ENCODE measurements at regions not wholly inside any gene's neighbourhood (a gene's known extent, or its start where the extent isn't known, plus 50 kb on each side); places are given as distances from the start of the nearest gene placed in this dataset.

GRCh38 chr11:27211370-27212127 lies 151.5 kb downstream of the CCDC34 start:
- ChIA-PET POLR2A (no interaction called here), CTCF (interaction anchor here (0.7 to 1.7 kb wide), 8 partner anchors 10 to 663 kb away, joined by 3 to 4 read pairs (median 3); partner anchors contain the start of gene CCDC34)
- Histone ChIP-seq H3K4me1 (ENCODE audit: control insufficient read depth in 1 of 2, insufficient read depth in 2 of 2, low read depth in 1 of 2, low read length in 1 of 2) (peaks cover 11 to 64% of the 10 kb centered on the region in 2 experiments), H3K36me3 (replicated peaks in 1 of 2; ENCODE audit: control insufficient read depth in 1 of 2, insufficient read depth in 2 of 2, low read length in 1 of 2) (no peaks in the 10 kb centered on the region), H3K9me3 (no peaks in the 10 kb centered on the region), H3K9me2 (no peaks in the 10 kb centered on the region), H3K79me2 (ENCODE audit: insufficient read depth) (no peaks in the 10 kb centered on the region), H3F3A (replicated peaks; ENCODE audit: insufficient read depth) (peaks cover 18% of the 10 kb centered on the region), H3K27ac (ENCODE audit: low read depth in 2 of 2, low read length in 1 of 2) (peak overlapping the region in 1 of 2 experiments; percentile 87; a peak in 1 of 4 replicates), H3K27me3 (ENCODE audit: insufficient read depth) (no peaks in the 10 kb centered on the region), H3K4me2 (no peak overlapping the region), H4K20me1 (ENCODE audit: insufficient read depth) (no peaks in the 10 kb centered on the region), H3K4me3 (ENCODE audit: low read depth in 2 of 2, low read length in 1 of 2) (no peak overlapping the region), H2AFZ (ENCODE audit: low read depth) (no peak overlapping the region), H3K9ac (no peak overlapping the region)
- no peak for DNase-seq
- TF ChIP-seq, protein P1, sequence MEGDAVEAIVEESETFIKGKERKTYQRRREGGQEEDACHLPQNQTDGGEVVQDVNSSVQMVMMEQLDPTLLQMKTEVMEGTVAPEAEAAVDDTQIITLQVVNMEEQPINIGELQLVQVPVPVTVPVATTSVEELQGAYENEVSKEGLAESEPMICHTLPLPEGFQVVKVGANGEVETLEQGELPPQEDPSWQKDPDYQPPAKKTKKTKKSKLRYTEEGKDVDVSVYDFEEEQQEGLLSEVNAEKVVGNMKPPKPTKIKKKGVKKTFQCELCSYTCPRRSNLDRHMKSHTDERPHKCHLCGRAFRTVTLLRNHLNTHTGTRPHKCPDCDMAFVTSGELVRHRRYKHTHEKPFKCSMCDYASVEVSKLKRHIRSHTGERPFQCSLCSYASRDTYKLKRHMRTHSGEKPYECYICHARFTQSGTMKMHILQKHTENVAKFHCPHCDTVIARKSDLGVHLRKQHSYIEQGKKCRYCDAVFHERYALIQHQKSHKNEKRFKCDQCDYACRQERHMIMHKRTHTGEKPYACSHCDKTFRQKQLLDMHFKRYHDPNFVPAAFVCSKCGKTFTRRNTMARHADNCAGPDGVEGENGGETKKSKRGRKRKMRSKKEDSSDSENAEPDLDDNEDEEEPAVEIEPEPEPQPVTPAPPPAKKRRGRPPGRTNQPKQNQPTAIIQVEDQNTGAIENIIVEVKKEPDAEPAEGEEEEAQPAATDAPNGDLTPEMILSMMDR (IDR thresholded peaks at IDR 0.05) = peak; percentile 66
- TF ChIP-seq GABPA (IDR thresholded peaks at IDR 0.05; ENCODE audit: low read depth) (no peak), SMC3 (IDR thresholded peaks at IDR 0.05; ENCODE audit: low read depth, low read length) (0 out of 2 replicates have a peak, but pooled peaks have one; percentile 21), NRF1 (IDR thresholded peaks at IDR 0.05; ENCODE audit: low read depth, low read length) (no peak), FOSL2 (IDR thresholded peaks at IDR 0.05; ENCODE audit: borderline replicate concordance, low read depth) (no peak), EP300 (IDR thresholded peaks at IDR 0.05; ENCODE audit: borderline replicate concordance in 1 of 2, low read depth in 1 of 2, low read length in 1 of 2) (no peak), YY1 (IDR thresholded peaks at IDR 0.05; ENCODE audit: low read depth) (no peak)
- TF ChIP-seq, protein P2, sequence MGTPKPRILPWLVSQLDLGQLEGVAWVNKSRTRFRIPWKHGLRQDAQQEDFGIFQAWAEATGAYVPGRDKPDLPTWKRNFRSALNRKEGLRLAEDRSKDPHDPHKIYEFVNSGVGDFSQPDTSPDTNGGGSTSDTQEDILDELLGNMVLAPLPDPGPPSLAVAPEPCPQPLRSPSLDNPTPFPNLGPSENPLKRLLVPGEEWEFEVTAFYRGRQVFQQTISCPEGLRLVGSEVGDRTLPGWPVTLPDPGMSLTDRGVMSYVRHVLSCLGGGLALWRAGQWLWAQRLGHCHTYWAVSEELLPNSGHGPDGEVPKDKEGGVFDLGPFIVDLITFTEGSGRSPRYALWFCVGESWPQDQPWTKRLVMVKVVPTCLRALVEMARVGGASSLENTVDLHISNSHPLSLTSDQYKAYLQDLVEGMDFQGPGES (IDR thresholded peaks at IDR 0.05; ENCODE audit: low read depth, low read length) = no peak
- TF ChIP-seq, protein P3, sequence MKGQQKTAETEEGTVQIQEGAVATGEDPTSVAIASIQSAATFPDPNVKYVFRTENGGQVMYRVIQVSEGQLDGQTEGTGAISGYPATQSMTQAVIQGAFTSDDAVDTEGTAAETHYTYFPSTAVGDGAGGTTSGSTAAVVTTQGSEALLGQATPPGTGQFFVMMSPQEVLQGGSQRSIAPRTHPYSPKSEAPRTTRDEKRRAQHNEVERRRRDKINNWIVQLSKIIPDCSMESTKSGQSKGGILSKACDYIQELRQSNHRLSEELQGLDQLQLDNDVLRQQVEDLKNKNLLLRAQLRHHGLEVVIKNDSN (IDR thresholded peaks at IDR 0.05; ENCODE audit: borderline replicate concordance, low read depth) = no peak
- WGBS (ENCODE audit: low lambda C conversion rate) = 98% methylated on average over 8 of the region's 8 CpGs

- WGBS (ENCODE audit: low lambda C conversion rate) = 77% methylated on average over 5 of the region's 5 CpGs
- Histone ChIP-seq H3F3A (replicated peaks; ENCODE audit: insufficient read depth) (peaks cover 17% of the 10 kb centered on the region), H3K9me3 (no peaks in the 10 kb centered on the region), H2AFZ (ENCODE audit: low read depth) (no peak overlapping the region), H3K9me2 (no peaks in the 10 kb centered on the region), H3K27ac (ENCODE audit: low read depth in 2 of 2, low read length in 1 of 2) (peak overlapping the region in 1 of 2 experiments; percentile 86; a peak in 2 of 4 replicates), H3K4me1 (ENCODE audit: control insufficient read depth in 1 of 2, insufficient read depth in 2 of 2, low read depth in 1 of 2, low read length in 1 of 2) (peaks cover 3 to 64% of the 10 kb centered on the region in 2 experiments; a peak in 3 of 4 replicates), H3K4me2 (no peak overlapping the region), H3K27me3 (ENCODE audit: insufficient read depth) (no peaks in the 10 kb centered on the region), H4K20me1 (ENCODE audit: insufficient read depth) (no peaks in the 10 kb centered on the region), H3K4me3 (ENCODE audit: low read depth in 2 of 2, low read length in 1 of 2) (no peak overlapping the region), H3K9ac (no peak overlapping the region), H3K36me3 (replicated peaks in 1 of 2; ENCODE audit: control insufficient read depth in 1 of 2, insufficient read depth in 2 of 2, low read length in 1 of 2) (no peaks in the 10 kb centered on the region), H3K79me2 (ENCODE audit: insufficient read depth) (no peaks in the 10 kb centered on the region)
- POLR2A ChIA-PET = no interaction called here
- CTCF ChIA-PET = interaction anchor here (1.0 to 1.7 kb wide), 3 partner anchors 9 to 278 kb away, joined by 3 to 4 read pairs (median 3); no protein-coding TSS in a partner anchor
- DNase-seq = no peak
- TF ChIP-seq ELF1 (IDR thresholded peaks at IDR 0.05) = no peak
- no peak for TF ChIP-seq EZH2phosphoT487 (IDR thresholded peaks at IDR 0.05; ENCODE audit: borderline replicate concordance, low read depth)
- TF ChIP-seq NRF1 (IDR thresholded peaks at IDR 0.05; ENCODE audit: low read depth, low read length) = no peak
- TF ChIP-seq, protein P4, sequence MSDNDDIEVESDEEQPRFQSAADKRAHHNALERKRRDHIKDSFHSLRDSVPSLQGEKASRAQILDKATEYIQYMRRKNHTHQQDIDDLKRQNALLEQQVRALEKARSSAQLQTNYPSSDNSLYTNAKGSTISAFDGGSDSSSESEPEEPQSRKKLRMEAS (IDR thresholded peaks at IDR 0.05; ENCODE audit: low read depth) = no peak
- TF ChIP-seq RAD21 (IDR thresholded peaks at IDR 0.05; ENCODE audit: low read length) = no peak
- no peak for TF ChIP-seq JUND (IDR thresholded peaks at IDR 0.05)
- TF ChIP-seq RXRA (IDR thresholded peaks at IDR 0.05; ENCODE audit: borderline replicate concordance, low read depth) = no peak
- no peak for TF ChIP-seq POLR2AphosphoS5 (IDR thresholded peaks at IDR 0.05; ENCODE audit: low read depth, low read length)
- no peak for TF ChIP-seq FOXJ3 (CRISPR knock-in tag; IDR thresholded peaks at IDR 0.05)
- TF ChIP-seq REST (IDR thresholded peaks at IDR 0.05; ENCODE audit: low read depth, low read length) = no peak
- TF ChIP-seq TEAD4 (IDR thresholded peaks at IDR 0.05; ENCODE audit: borderline replicate concordance, insufficient read depth) = no peak
These were observed 152.5 kb downstream of the CCDC34 start for GRCh38 chr11:27210531-27210930.

Measured in SK-N-SH (cell line).